OCI-LY3 (cell line): ENCODE measurements at regions not wholly inside any gene's neighbourhood (a gene's known extent, or its start where the extent isn't known, plus 50 kb on each side); places are given as distances from the start of the nearest gene placed in this dataset.

ENCODE experiments used
- EZH2phosphoT487 ChIP-seq: fragments of 200-600 bp; shearing (Covaris generic); IDR thresholded peaks from 2 replicates; pipeline ENCODE4 v1.6.1; 2018; ENCODE audit warnings: antibody characterized with exemption, mixed run types, low read depth
- TF ChIP-seq, protein P1 (sequence below): fragments of 200-600, 300-600 bp; sonication (generic); IDR thresholded peaks from 2 replicates; pipeline ENCODE4 v1.5.1; 2014; ENCODE audit warnings: antibody characterized with exemption, low read length, low read depth

DNA sequence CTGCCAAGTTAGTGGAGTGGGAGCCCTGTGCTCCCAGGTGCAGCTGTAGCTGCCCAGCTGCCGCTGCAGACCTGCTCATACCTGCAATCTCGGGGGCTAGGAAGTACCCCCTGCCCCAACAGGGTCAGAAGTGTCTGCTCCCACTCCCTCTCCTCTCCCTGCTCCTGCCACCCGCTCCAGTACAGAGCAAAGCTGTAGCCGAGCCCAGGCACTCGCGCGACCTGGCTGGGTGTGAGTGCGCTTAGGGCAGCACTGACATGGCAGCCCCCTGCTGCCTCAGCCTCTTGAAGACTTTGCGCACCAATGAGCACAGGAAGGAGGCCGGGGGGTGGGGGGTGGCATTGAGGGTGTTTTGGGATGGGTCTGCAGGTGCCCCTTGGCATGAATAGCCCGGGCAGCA is 1951.4 kb downstream of the SUCLG1 start:
- TF ChIP-seq, protein P1, sequence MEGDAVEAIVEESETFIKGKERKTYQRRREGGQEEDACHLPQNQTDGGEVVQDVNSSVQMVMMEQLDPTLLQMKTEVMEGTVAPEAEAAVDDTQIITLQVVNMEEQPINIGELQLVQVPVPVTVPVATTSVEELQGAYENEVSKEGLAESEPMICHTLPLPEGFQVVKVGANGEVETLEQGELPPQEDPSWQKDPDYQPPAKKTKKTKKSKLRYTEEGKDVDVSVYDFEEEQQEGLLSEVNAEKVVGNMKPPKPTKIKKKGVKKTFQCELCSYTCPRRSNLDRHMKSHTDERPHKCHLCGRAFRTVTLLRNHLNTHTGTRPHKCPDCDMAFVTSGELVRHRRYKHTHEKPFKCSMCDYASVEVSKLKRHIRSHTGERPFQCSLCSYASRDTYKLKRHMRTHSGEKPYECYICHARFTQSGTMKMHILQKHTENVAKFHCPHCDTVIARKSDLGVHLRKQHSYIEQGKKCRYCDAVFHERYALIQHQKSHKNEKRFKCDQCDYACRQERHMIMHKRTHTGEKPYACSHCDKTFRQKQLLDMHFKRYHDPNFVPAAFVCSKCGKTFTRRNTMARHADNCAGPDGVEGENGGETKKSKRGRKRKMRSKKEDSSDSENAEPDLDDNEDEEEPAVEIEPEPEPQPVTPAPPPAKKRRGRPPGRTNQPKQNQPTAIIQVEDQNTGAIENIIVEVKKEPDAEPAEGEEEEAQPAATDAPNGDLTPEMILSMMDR = no peak
- no peak for TF ChIP-seq EZH2phosphoT487
